ENCODE measurements at regions not wholly inside any gene's neighbourhood (a gene's known extent, or its start where the extent isn't known, plus 50 kb on each side); places are given as distances from the start of the nearest gene placed in this dataset.

- TF ChIP-seq SP1 (IDR thresholded peaks at IDR 0.05; ENCODE audit: low read depth), result no peak
- no peak for TF ChIP-seq ELF1 (IDR thresholded peaks at IDR 0.05; ENCODE audit: borderline replicate concordance, low read depth)
- TF ChIP-seq CTCF (IDR thresholded peaks at IDR 0.05 in 2 of 3, conservative IDR thresholded peaks at IDR 0.05 in 1 of 3; ENCODE audit: borderline replicate concordance in 1 of 3, insufficient read depth in 1 of 3, low read depth in 2 of 3, low read length in 2 of 3), result no peak
- no peak for TF ChIP-seq CEBPB (IDR thresholded peaks at IDR 0.05; ENCODE audit: low read depth)
- TF ChIP-seq ZBTB33 (IDR thresholded peaks at IDR 0.05; ENCODE audit: extremely low read depth, insufficient replicate concordance, low read length), result no peak
- no peak for TF ChIP-seq EZH2 (IDR thresholded peaks at IDR 0.05)
- TF ChIP-seq POLR2A (IDR thresholded peaks at IDR 0.05; ENCODE audit: borderline replicate concordance, extremely low read depth, insufficient read depth, insufficient read length), result no peak
- no peak for TF ChIP-seq JUND (IDR thresholded peaks at IDR 0.05)
- no peak for TF ChIP-seq EZH2phosphoT487 (IDR thresholded peaks at IDR 0.05; ENCODE audit: borderline replicate concordance)
- TF ChIP-seq RAD21 (IDR thresholded peaks at IDR 0.05; ENCODE audit: low read depth), result no peak
These were observed 72.6 kb upstream of the FHIP2A start for GRCh38 chr10:114749014-114749413.
